DND-41 (cell line): ENCODE measurements at regions not wholly inside any gene's neighbourhood (a gene's known extent, or its start where the extent isn't known, plus 50 kb on each side); places are given as distances from the start of the nearest gene placed in this dataset.

Experiments
- CTCF ChIP-seq: IDR thresholded peaks from 2 replicates; pipeline ENCODE4 v1.5.1; 2012; ENCODE audit warnings: borderline replicate concordance, low read length, moderate library complexity, mild to moderate bottlenecking; ENCODE audit not compliant: poor library complexity, severe bottlenecking; ENCODE audit errors: extremely low read depth
- EZH2 ChIP-seq: IDR thresholded peaks from 3 replicates; pipeline ENCODE4 v1.6.1; 2012; ENCODE audit warnings: borderline replicate concordance, low read depth, mild to moderate bottlenecking, moderate library complexity, low read length, inconsistent platforms; ENCODE audit not compliant: severe bottlenecking

- TF ChIP-seq CTCF (no peak), EZH2 (no peak)
These were observed 308.9 kb upstream of the MPDZ start for GRCh38 chr9:13588151-13589033.
